ENCODE measurements at regions not wholly inside any gene's neighbourhood (a gene's known extent, or its start where the extent isn't known, plus 50 kb on each side); places are given as distances from the start of the nearest gene placed in this dataset.

GRCh38 chr12:24591715-24592440, 357.0 kb downstream of the BCAT1 start:
- Mint-ChIP-seq H3K4me3 (no peak overlapping the region), H3K4me1 (ENCODE audit: low read depth) (no peaks in the 10 kb centered on the region), H3K27ac (no peak overlapping the region), H3K36me3 (ENCODE audit: low read depth) (no peaks in the 10 kb centered on the region), H3K27me3 (ENCODE audit: low read depth) (peaks cover 4% of the 10 kb centered on the region), H3K9me3 (ENCODE audit: insufficient read depth) (no peaks in the 10 kb centered on the region)
- ATAC-seq (no peak), DNase-seq (no peak)
- ChIA-PET CTCF (no interaction called here), POLR2A (no interaction called here)

GRCh38 chr12:24591079-24591626, 357.7 kb downstream of the BCAT1 start:
- CTCF ChIA-PET: no interaction called here
- Mint-ChIP-seq H3K9me3 (ENCODE audit: insufficient read depth) (no peaks in the 10 kb centered on the region), H3K27ac (no peak overlapping the region), H3K27me3 (ENCODE audit: low read depth) (peaks cover 4% of the 10 kb centered on the region), H3K36me3 (ENCODE audit: low read depth) (no peaks in the 10 kb centered on the region), H3K4me3 (no peak overlapping the region), H3K4me1 (ENCODE audit: low read depth) (no peaks in the 10 kb centered on the region)
- ATAC-seq: no peak
- POLR2A ChIA-PET: no interaction called here
- DNase-seq: no peak

- CTCF ChIA-PET: no interaction called here
- H3K36me3 Mint-ChIP-seq (ENCODE audit: low read depth): no peaks in the 10 kb centered on the region
- H3K27me3 Mint-ChIP-seq (ENCODE audit: low read depth): no peaks in the 10 kb centered on the region
- H3K4me1 Mint-ChIP-seq (ENCODE audit: low read depth): no peaks in the 10 kb centered on the region
- POLR2A ChIA-PET: no interaction called here
- no peak for ATAC-seq
- DNase-seq: no peak
- no peak overlapping the region for H3K4me3 Mint-ChIP-seq
- no peak overlapping the region for H3K27ac Mint-ChIP-seq
- no peaks in the 10 kb centered on the region for H3K9me3 Mint-ChIP-seq (ENCODE audit: insufficient read depth)
Observed at GRCh38 chr12:24586293-24586692, 362.6 kb downstream of the BCAT1 start.

- Mint-ChIP-seq H3K4me1 (ENCODE audit: low read depth) (no peaks in the 10 kb centered on the region), H3K4me3 (no peak overlapping the region), H3K27ac (no peak overlapping the region), H3K9me3 (ENCODE audit: insufficient read depth) (no peaks in the 10 kb centered on the region), H3K36me3 (ENCODE audit: low read depth) (no peaks in the 10 kb centered on the region), H3K27me3 (ENCODE audit: low read depth) (no peaks in the 10 kb centered on the region)
- ChIA-PET CTCF (no interaction called here), POLR2A (no interaction called here)
- ATAC-seq (no peak), DNase-seq (no peak)
Observed at GRCh38 chr12:24584032-24584675, 364.7 kb downstream of the BCAT1 start.

GRCh38 chr12:24582954-24583601, 365.8 kb downstream of the BCAT1 start:
- no peak for ATAC-seq
- POLR2A ChIA-PET: no interaction called here
- H3K9me3 Mint-ChIP-seq (ENCODE audit: insufficient read depth): no peaks in the 10 kb centered on the region
- CTCF ChIA-PET: no interaction called here
- H3K27me3 Mint-ChIP-seq (ENCODE audit: low read depth): no peaks in the 10 kb centered on the region
- H3K4me1 Mint-ChIP-seq (ENCODE audit: low read depth): no peaks in the 10 kb centered on the region
- H3K27ac Mint-ChIP-seq: no peak overlapping the region
- no peak overlapping the region for H3K4me3 Mint-ChIP-seq
- no peaks in the 10 kb centered on the region for H3K36me3 Mint-ChIP-seq (ENCODE audit: low read depth)
- no peak for DNase-seq

GRCh38 chr12:24574538-24574937, 374.4 kb downstream of the BCAT1 start:
- no peaks in the 10 kb centered on the region for H3K36me3 Mint-ChIP-seq (ENCODE audit: low read depth)
- no peaks in the 10 kb centered on the region for H3K4me1 Mint-ChIP-seq (ENCODE audit: low read depth)
- CTCF ChIA-PET: no interaction called here
- peaks cover 4% of the 10 kb centered on the region for H3K27me3 Mint-ChIP-seq (ENCODE audit: low read depth)
- DNase-seq (no peak), ATAC-seq (no peak)
- POLR2A ChIA-PET: no interaction called here
- H3K9me3 Mint-ChIP-seq (ENCODE audit: insufficient read depth): no peaks in the 10 kb centered on the region
- H3K4me3 Mint-ChIP-seq: no peak overlapping the region
- H3K27ac Mint-ChIP-seq: no peak overlapping the region

- H3K4me1 Mint-ChIP-seq (ENCODE audit: low read depth): no peaks in the 10 kb centered on the region
Observed at GRCh38 chr12:24573621-24574020, 375.3 kb downstream of the BCAT1 start.

GRCh38 chr12:24565300-24565699, 383.6 kb downstream of the BCAT1 start:
- peaks cover 46% of the 10 kb centered on the region for H3K27me3 Mint-ChIP-seq (ENCODE audit: low read depth)

More at GRCh38 chr12:24573621-24574020, 375.3 kb downstream of the BCAT1 start:
- Mint-ChIP-seq H3K36me3 (ENCODE audit: low read depth) (no peaks in the 10 kb centered on the region), H3K4me3 (no peak overlapping the region), H3K27me3 (ENCODE audit: low read depth) (peaks cover 5% of the 10 kb centered on the region), H3K9me3 (ENCODE audit: insufficient read depth) (no peaks in the 10 kb centered on the region), H3K27ac (no peak overlapping the region)
- ChIA-PET POLR2A (no interaction called here), CTCF (no interaction called here)
- no peak for ATAC-seq
- DNase-seq: no peak

GRCh38 chr12:24562771-24563431, 386.0 kb downstream of the BCAT1 start:
- POLR2A ChIA-PET: interaction anchor here (0.7 kb wide), 1 partner anchor 65 kb away, joined by 4 read pairs; no protein-coding TSS in a partner anchor
- no peak for DNase-seq
- H3K27ac Mint-ChIP-seq: no peak overlapping the region

More at GRCh38 chr12:24565300-24565699, 383.6 kb downstream of the BCAT1 start:
- POLR2A ChIA-PET: no interaction called here
- no peak for DNase-seq
- Mint-ChIP-seq H3K4me3 (no peak overlapping the region), H3K9me3 (ENCODE audit: insufficient read depth) (no peaks in the 10 kb centered on the region), H3K36me3 (ENCODE audit: low read depth) (no peaks in the 10 kb centered on the region), H3K27ac (no peak overlapping the region), H3K4me1 (ENCODE audit: low read depth) (peaks cover 16% of the 10 kb centered on the region)
- CTCF ChIA-PET: no interaction called here
- no peak for ATAC-seq

GRCh38 chr12:24561882-24562770, 386.8 kb downstream of the BCAT1 start:
- DNase-seq: peak; percentile 27
- ChIA-PET CTCF (no interaction called here), POLR2A (no interaction called here)
- H3K27ac Mint-ChIP-seq: no peak overlapping the region
- no peaks in the 10 kb centered on the region for H3K36me3 Mint-ChIP-seq (ENCODE audit: low read depth)
- H3K9me3 Mint-ChIP-seq (ENCODE audit: insufficient read depth): no peaks in the 10 kb centered on the region
- H3K4me1 Mint-ChIP-seq (ENCODE audit: low read depth): peaks cover 16% of the 10 kb centered on the region
- peak overlapping the region; percentile 59 for H3K4me3 Mint-ChIP-seq
- peaks cover 57% of the 10 kb centered on the region for H3K27me3 Mint-ChIP-seq (ENCODE audit: low read depth)
- ATAC-seq: peak; percentile 61

More at GRCh38 chr12:24562771-24563431, 386.0 kb downstream of the BCAT1 start:
- Mint-ChIP-seq H3K9me3 (ENCODE audit: insufficient read depth) (no peaks in the 10 kb centered on the region), H3K4me3 (peak overlapping the region; percentile 64), H3K4me1 (ENCODE audit: low read depth) (peaks cover 16% of the 10 kb centered on the region), H3K27me3 (ENCODE audit: low read depth) (peaks cover 57% of the 10 kb centered on the region), H3K36me3 (ENCODE audit: low read depth) (no peaks in the 10 kb centered on the region)
- CTCF ChIA-PET: no interaction called here
- ATAC-seq: no peak

GRCh38 chr12:24561411-24561871, 387.5 kb downstream of the BCAT1 start:
- H3K36me3 Mint-ChIP-seq (ENCODE audit: low read depth): no peaks in the 10 kb centered on the region
- POLR2A ChIA-PET: no interaction called here
- H3K9me3 Mint-ChIP-seq (ENCODE audit: insufficient read depth): no peaks in the 10 kb centered on the region
- DNase-seq (no peak), ATAC-seq (no peak)
- H3K4me1 Mint-ChIP-seq (ENCODE audit: low read depth): peaks cover 16% of the 10 kb centered on the region
- no peak overlapping the region for H3K27ac Mint-ChIP-seq
- peak overlapping the region; percentile 59 for H3K4me3 Mint-ChIP-seq
- H3K27me3 Mint-ChIP-seq (ENCODE audit: low read depth): peaks cover 60% of the 10 kb centered on the region
- CTCF ChIA-PET: no interaction called here
